ENCODE measurements at regions not wholly inside any gene's neighbourhood (a gene's known extent, or its start where the extent isn't known, plus 50 kb on each side); places are given as distances from the start of the nearest gene placed in this dataset.

DNA sequence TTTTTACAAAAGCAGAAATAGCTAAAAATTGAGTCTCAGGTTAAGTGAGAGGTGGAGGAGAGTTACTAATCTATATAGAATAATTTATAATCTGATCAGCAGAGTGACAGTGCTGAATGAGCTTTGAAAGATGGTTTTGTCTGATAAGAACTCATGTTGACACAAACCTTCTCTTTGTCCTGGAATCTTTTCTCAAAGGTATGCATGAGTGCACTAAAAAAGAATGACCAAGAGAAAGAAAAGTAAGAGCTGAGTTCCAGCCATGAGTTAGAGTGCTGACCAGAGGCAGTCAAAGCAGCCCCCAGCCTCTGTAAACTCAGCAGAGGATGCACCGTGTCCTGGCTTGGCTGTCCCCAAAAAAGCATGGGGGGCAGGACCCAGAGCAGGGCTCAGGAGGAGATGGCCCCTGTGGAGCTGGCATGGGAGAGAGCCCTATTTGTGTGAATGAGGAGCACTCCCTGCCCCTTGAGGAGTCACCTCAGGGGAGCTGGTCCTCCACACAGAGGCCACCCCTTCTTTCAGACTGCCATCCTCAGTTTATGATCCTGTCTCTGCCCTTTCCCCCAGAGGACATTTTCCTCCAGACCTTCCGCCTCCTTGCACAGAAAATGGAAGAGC, 129.8 kb downstream of the SEC23A start:
- TF ChIP-seq, protein P1, sequence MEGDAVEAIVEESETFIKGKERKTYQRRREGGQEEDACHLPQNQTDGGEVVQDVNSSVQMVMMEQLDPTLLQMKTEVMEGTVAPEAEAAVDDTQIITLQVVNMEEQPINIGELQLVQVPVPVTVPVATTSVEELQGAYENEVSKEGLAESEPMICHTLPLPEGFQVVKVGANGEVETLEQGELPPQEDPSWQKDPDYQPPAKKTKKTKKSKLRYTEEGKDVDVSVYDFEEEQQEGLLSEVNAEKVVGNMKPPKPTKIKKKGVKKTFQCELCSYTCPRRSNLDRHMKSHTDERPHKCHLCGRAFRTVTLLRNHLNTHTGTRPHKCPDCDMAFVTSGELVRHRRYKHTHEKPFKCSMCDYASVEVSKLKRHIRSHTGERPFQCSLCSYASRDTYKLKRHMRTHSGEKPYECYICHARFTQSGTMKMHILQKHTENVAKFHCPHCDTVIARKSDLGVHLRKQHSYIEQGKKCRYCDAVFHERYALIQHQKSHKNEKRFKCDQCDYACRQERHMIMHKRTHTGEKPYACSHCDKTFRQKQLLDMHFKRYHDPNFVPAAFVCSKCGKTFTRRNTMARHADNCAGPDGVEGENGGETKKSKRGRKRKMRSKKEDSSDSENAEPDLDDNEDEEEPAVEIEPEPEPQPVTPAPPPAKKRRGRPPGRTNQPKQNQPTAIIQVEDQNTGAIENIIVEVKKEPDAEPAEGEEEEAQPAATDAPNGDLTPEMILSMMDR (IDR thresholded peaks at IDR 0.05) = no peak
- Histone ChIP-seq H3K4me3 (ENCODE audit: low read depth in 1 of 2, low read length in 1 of 2) (no peak overlapping the region), H3K27me3 (no peaks in the 10 kb centered on the region), H3K27ac (no peak overlapping the region), H3K36me3 (no peaks in the 10 kb centered on the region), H3K9me3 (no peaks in the 10 kb centered on the region), H3K4me1 (ENCODE audit: control insufficient read depth in 1 of 2, insufficient read depth in 1 of 2, low read depth in 1 of 2, low read length in 1 of 2) (no peaks in the 10 kb centered on the region)

GRCh38 chr14:38972511-38972910, 130.5 kb downstream of the SEC23A start:
- Histone ChIP-seq H3K4me3 (ENCODE audit: low read depth in 1 of 2, low read length in 1 of 2) (no peak overlapping the region), H3K9me3 (no peaks in the 10 kb centered on the region)

GRCh38 chr14:38971258-38971921, 131.6 kb downstream of the SEC23A start:
- Histone ChIP-seq H3K9me3 (no peaks in the 10 kb centered on the region), H3K4me1 (ENCODE audit: control insufficient read depth in 1 of 2, insufficient read depth in 1 of 2, low read depth in 1 of 2, low read length in 1 of 2) (no peaks in the 10 kb centered on the region), H3K27ac (no peak overlapping the region), H3K27me3 (no peaks in the 10 kb centered on the region), H3K4me3 (ENCODE audit: low read depth in 1 of 2, low read length in 1 of 2) (no peak overlapping the region), H3K36me3 (no peaks in the 10 kb centered on the region)
- TF ChIP-seq, protein P1 (IDR thresholded peaks at IDR 0.05) = no peak

More at GRCh38 chr14:38972511-38972910, 130.5 kb downstream of the SEC23A start:
- H3K27me3 ChIP-seq = no peaks in the 10 kb centered on the region
- no peaks in the 10 kb centered on the region for H3K4me1 ChIP-seq (ENCODE audit: control insufficient read depth in 1 of 2, insufficient read depth in 1 of 2, low read depth in 1 of 2, low read length in 1 of 2)
- TF ChIP-seq, protein P1 (IDR thresholded peaks at IDR 0.05) = no peak
- no peaks in the 10 kb centered on the region for H3K36me3 ChIP-seq
- no peak overlapping the region for H3K27ac ChIP-seq

- Histone ChIP-seq H3K9me3 (no peaks in the 10 kb centered on the region), H3K36me3 (no peaks in the 10 kb centered on the region), H3K27ac (no peak overlapping the region), H3K27me3 (no peaks in the 10 kb centered on the region), H3K4me1 (ENCODE audit: control insufficient read depth in 1 of 2, insufficient read depth in 1 of 2, low read depth in 1 of 2, low read length in 1 of 2) (no peaks in the 10 kb centered on the region), H3K4me3 (ENCODE audit: low read depth in 1 of 2, low read length in 1 of 2) (no peak overlapping the region)
- TF ChIP-seq, protein P1 (IDR thresholded peaks at IDR 0.05) = no peak
Observed at GRCh38 chr14:38964630-38965029, 138.4 kb downstream of the SEC23A start.

- Histone ChIP-seq H3K4me3 (ENCODE audit: low read depth in 1 of 2, low read length in 1 of 2) (no peak overlapping the region), H3K4me1 (ENCODE audit: control insufficient read depth in 1 of 2, insufficient read depth in 1 of 2, low read depth in 1 of 2, low read length in 1 of 2) (no peaks in the 10 kb centered on the region), H3K27me3 (no peaks in the 10 kb centered on the region), H3K36me3 (no peaks in the 10 kb centered on the region), H3K27ac (no peak overlapping the region), H3K9me3 (no peaks in the 10 kb centered on the region)
- TF ChIP-seq, protein P1 (IDR thresholded peaks at IDR 0.05) = no peak
Observed at GRCh38 chr14:38960946-38961531, 142.0 kb downstream of the SEC23A start.

Data from neutrophil (primary cell).